GM23338 (cell line): ENCODE measurements at regions not wholly inside any gene's neighbourhood (a gene's known extent, or its start where the extent isn't known, plus 50 kb on each side); places are given as distances from the start of the nearest gene placed in this dataset.

ENCODE experiments used
- ATAC-seq: fragments of 200-7000 bp; cut with Tn5 transposase; 3 replicates; pipeline ENCODE4 v1.9.1; 2020
- DNase-seq: peaks from one replicate; pipeline ENCODE4 v3.0.0-alpha.2; 2015; ENCODE audit warnings: low spot score
- H2AFZ ChIP-seq: fragments of 200-600 bp; sonication (generic); 2 replicates; pipeline ENCODE4 v1.8.0; 2016; ENCODE audit warnings: antibody characterized with exemption, mild to moderate bottlenecking, moderate library complexity
- H3F3A ChIP-seq: fragments of 200-600 bp; sonication (generic); replicated peaks from 2 replicates; pipeline ENCODE4 v1.8.0; 2017; ENCODE audit warnings: antibody characterized with exemption, mixed run types, low read depth
- H3K27ac ChIP-seq: fragments of 200-600 bp; sonication (generic); 2 replicates; pipeline ENCODE4 v1.6.1; 2016; ENCODE audit warnings: low read depth
- H3K27me3 ChIP-seq: fragments of 200-600 bp; sonication (generic); 2 replicates; pipeline ENCODE4 v1.8.0; 2016; ENCODE audit warnings: mild to moderate bottlenecking, mixed run types, moderate library complexity; ENCODE audit not compliant: insufficient read depth
- H3K36me3 ChIP-seq: fragments of 200-600 bp; sonication (generic); 2 replicates; pipeline ENCODE4 v1.8.0; 2016; ENCODE audit warnings: mild to moderate bottlenecking; ENCODE audit not compliant: insufficient read depth
- H3K4me1 ChIP-seq: fragments of 200-600 bp; sonication (generic); 2 replicates; pipeline ENCODE4 v1.8.0; 2016; ENCODE audit warnings: mild to moderate bottlenecking, moderate library complexity; ENCODE audit not compliant: insufficient read depth
- H3K4me2 ChIP-seq: fragments of 200-600 bp; sonication (generic); 2 replicates; pipeline ENCODE4 v1.7.1; 2017; ENCODE audit warnings: mixed run types
- H3K4me3 ChIP-seq: fragments of 200-600 bp; sonication (generic); 2 replicates; pipeline ENCODE4 v1.6.1; 2016; ENCODE audit warnings: mixed run types
- H3K79me2 ChIP-seq: fragments of 200-600 bp; sonication (generic); replicated peaks from 2 replicates; pipeline ENCODE4 v1.8.0; 2017; ENCODE audit warnings: mild to moderate bottlenecking; ENCODE audit not compliant: insufficient read depth
- H3K9me2 ChIP-seq: fragments of 200-600 bp; sonication (generic); 2 replicates; pipeline ENCODE4 v1.8.0; 2017; ENCODE audit not compliant: insufficient read depth
- H4K20me1 ChIP-seq: fragments of 200-600 bp; sonication (generic); replicated peaks from 2 replicates; pipeline ENCODE4 v1.8.0; 2017; ENCODE audit warnings: mild to moderate bottlenecking; ENCODE audit not compliant: insufficient read depth
- H3K27ac Mint-ChIP-seq: 2 replicates; pipeline ENCODE4 v1.8.0; 2020; ENCODE audit warnings: inconsistent platforms, mild to moderate bottlenecking, moderate library complexity, mixed read lengths
- H3K27me3 Mint-ChIP-seq: 3 replicates; pipeline ENCODE4 v1.8.0; 2022; ENCODE audit warnings: low read depth, mild to moderate bottlenecking, moderate library complexity, mixed read lengths, inconsistent platforms; ENCODE audit not compliant: insufficient read depth, poor library complexity
- H3K36me3 Mint-ChIP-seq: 3 replicates; pipeline ENCODE4 v1.8.0; 2021; ENCODE audit warnings: low read depth, mild to moderate bottlenecking, inconsistent platforms, moderate library complexity, mixed read lengths
- H3K4me1 Mint-ChIP-seq: 3 replicates; pipeline ENCODE4 v1.8.0; 2020; ENCODE audit warnings: mild to moderate bottlenecking, inconsistent platforms, mixed read lengths
- H3K4me3 Mint-ChIP-seq: 3 replicates; pipeline ENCODE4 v1.8.0; 2021; ENCODE audit warnings: moderate library complexity, mild to moderate bottlenecking, inconsistent platforms, mixed read lengths
- H3K9me3 Mint-ChIP-seq: 3 replicates; pipeline ENCODE4 v1.8.0; 2020; ENCODE audit warnings: moderate library complexity, mild to moderate bottlenecking, inconsistent platforms, mixed read lengths
- EZH2 ChIP-seq: fragments of 200-600 bp; sonication (generic); IDR thresholded peaks from one replicate; pipeline ENCODE4 v1.8.0; 2017; ENCODE audit warnings: antibody characterized with exemption, mild to moderate bottlenecking, low read depth; ENCODE audit not compliant: unreplicated experiment
- JUNB ChIP-seq: IDR thresholded peaks from one replicate; pipeline ENCODE4 v1.6.1; 2016; ENCODE audit warnings: antibody characterized with exemption; ENCODE audit not compliant: unreplicated experiment
- NANOG ChIP-seq: IDR thresholded peaks from 2 replicates; pipeline ENCODE4 v1.6.1; 2016; ENCODE audit warnings: antibody characterized with exemption, borderline replicate concordance
- POLR2AphosphoS5 ChIP-seq: IDR thresholded peaks from 2 replicates; pipeline ENCODE4 v1.6.1; 2016; ENCODE audit warnings: antibody characterized with exemption, low read depth
- STAT1 ChIP-seq: IDR thresholded peaks from one replicate; pipeline ENCODE4 v1.6.1; 2016; ENCODE audit warnings: antibody characterized with exemption; ENCODE audit not compliant: unreplicated experiment
- ZNF331 ChIP-seq: fragments of 250-450 bp; sonication (Bioruptor Pico); IDR thresholded peaks from 2 replicates; pipeline ENCODE4 v1.5.0; 2020; ENCODE audit warnings: low read depth, mild to moderate bottlenecking, moderate library complexity
- TF ChIP-seq, protein P1 (sequence below): fragments of 250-450 bp; sonication (Bioruptor Pico); IDR thresholded peaks from 2 replicates; pipeline ENCODE4 v1.5.0; 2020; ENCODE audit warnings: mild to moderate bottlenecking, moderate library complexity
- TF ChIP-seq, protein P2 (sequence below), 2 experiments: fragments of 200-600 bp in 1 of 2; sonication (generic) in 1 of 2; conservative IDR thresholded peaks; 2 replicates each; pipeline versions ENCODE4 v1.5.1 to v1.6.1; 2016 to 2017; ENCODE audit warnings: antibody characterized with exemption in 2 of 2, low read depth in 2 of 2, mild to moderate bottlenecking in 2 of 2, moderate library complexity in 1 of 2

DNA sequence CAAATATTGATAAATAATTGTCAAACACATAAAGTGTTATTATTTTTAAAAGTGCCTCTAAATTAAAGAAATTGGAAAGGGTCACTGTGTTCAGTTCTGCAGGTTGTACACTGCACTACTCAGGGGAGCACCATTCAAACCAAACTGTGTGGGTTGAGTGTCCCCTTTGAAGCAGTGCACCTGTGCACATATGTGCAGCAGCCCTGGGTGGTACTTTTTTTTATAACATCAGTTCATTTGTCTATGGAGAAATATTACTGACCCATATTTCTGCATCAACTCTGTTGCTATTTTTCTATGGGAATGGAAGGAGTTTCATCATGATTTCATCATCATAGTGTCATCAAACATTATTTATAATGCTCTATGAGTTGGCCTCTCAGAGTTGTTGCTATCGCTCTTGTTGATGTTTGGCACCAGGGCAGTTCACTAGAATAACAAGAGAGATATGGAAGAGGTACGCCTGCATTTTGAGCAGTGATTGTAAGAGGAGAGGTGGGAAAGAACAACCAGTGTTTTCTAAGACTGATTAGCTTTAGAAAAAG, 457.6 kb downstream of the TFAP2A start (continued):
- TF ChIP-seq, protein P1, sequence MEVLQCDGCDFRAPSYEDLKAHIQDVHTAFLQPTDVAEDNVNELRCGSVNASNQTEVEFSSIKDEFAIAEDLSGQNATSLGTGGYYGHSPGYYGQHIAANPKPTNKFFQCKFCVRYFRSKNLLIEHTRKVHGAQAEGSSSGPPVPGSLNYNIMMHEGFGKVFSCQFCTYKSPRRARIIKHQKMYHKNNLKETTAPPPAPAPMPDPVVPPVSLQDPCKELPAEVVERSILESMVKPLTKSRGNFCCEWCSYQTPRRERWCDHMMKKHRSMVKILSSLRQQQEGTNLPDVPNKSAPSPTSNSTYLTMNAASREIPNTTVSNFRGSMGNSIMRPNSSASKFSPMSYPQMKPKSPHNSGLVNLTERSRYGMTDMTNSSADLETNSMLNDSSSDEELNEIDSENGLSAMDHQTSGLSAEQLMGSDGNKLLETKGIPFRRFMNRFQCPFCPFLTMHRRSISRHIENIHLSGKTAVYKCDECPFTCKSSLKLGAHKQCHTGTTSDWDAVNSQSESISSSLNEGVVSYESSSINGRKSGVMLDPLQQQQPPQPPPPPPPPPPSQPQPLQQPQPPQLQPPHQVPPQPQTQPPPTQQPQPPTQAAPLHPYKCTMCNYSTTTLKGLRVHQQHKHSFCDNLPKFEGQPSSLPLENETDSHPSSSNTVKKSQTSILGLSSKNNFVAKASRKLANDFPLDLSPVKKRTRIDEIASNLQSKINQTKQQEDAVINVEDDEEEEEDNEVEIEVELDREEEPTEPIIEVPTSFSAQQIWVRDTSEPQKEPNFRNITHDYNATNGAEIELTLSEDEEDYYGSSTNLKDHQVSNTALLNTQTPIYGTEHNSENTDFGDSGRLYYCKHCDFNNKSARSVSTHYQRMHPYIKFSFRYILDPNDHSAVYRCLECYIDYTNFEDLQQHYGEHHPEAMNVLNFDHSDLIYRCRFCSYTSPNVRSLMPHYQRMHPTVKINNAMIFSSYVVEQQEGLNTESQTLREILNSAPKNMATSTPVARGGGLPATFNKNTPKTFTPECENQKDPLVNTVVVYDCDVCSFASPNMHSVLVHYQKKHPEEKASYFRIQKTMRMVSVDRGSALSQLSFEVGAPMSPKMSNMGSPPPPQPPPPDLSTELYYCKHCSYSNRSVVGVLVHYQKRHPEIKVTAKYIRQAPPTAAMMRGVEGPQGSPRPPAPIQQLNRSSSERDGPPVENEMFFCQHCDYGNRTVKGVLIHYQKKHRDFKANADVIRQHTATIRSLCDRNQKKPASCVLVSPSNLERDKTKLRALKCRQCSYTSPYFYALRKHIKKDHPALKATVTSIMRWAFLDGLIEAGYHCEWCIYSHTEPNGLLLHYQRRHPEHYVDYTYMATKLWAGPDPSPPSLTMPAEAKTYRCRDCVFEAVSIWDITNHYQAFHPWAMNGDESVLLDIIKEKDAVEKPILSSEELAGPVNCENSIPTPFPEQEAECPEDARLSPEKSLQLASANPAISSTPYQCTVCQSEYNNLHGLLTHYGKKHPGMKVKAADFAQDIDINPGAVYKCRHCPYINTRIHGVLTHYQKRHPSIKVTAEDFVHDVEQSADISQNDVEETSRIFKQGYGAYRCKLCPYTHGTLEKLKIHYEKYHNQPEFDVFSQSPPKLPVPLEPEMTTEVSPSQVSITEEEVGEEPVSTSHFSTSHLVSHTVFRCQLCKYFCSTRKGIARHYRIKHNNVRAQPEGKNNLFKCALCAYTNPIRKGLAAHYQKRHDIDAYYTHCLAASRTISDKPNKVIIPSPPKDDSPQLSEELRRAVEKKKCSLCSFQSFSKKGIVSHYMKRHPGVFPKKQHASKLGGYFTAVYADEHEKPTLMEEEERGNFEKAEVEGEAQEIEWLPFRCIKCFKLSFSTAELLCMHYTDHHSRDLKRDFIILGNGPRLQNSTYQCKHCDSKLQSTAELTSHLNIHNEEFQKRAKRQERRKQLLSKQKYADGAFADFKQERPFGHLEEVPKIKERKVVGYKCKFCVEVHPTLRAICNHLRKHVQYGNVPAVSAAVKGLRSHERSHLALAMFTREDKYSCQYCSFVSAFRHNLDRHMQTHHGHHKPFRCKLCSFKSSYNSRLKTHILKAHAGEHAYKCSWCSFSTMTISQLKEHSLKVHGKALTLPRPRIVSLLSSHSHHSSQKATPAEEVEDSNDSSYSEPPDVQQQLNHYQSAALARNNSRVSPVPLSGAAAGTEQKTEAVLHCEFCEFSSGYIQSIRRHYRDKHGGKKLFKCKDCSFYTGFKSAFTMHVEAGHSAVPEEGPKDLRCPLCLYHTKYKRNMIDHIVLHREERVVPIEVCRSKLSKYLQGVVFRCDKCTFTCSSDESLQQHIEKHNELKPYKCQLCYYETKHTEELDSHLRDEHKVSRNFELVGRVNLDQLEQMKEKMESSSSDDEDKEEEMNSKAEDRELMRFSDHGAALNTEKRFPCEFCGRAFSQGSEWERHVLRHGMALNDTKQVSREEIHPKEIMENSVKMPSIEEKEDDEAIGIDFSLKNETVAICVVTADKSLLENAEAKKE (CRISPR knock-in tag) = no peak
- TF ChIP-seq POLR2AphosphoS5 = no peak

DNA sequence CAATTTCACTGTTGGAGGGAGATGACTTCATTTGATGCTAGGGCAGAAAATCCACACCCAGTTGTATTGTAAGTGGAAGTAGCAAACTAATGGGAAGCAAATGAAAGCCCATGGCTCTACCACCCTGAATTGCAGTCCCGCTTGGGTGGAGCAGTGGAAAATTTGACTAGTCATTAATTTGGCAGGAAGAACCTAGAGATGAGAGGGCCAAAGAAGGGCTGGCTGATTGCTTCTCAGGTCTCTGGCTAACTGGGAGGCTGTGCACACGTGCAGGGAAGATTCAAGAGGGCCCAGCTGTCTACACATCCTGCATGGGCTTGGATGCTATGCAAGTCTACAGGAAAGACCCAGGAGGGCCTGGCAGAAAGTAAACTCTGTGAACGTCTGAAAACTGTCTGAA, 466.2 kb downstream of the TFAP2A start:
- DNase-seq (no peak), ATAC-seq (no peak)
- Histone ChIP-seq H3K36me3 (no peaks in the 10 kb centered on the region), H3K27me3 (no peaks in the 10 kb centered on the region), H3K9me2 (no peaks in the 10 kb centered on the region), H3K4me2 (no peak overlapping the region), H3F3A (no peaks in the 10 kb centered on the region), H3K4me3 (no peak overlapping the region), H2AFZ (peak overlapping the region; percentile 23; the same call in 1 of the 2 replicates), H4K20me1 (no peaks in the 10 kb centered on the region), H3K79me2 (no peaks in the 10 kb centered on the region), H3K27ac (no peak overlapping the region), H3K4me1 (no peaks in the 10 kb centered on the region)
- Mint-ChIP-seq H3K27me3 (no peaks in the 10 kb centered on the region), H3K9me3 (no peaks in the 10 kb centered on the region; the same call in 2 of the 3 replicates), H3K4me3 (no peak overlapping the region), H3K4me1 (no peaks in the 10 kb centered on the region), H3K27ac (no peak overlapping the region), H3K36me3 (no peaks in the 10 kb centered on the region)
- TF ChIP-seq JUNB (no peak), POLR2AphosphoS5 (no peak), NANOG (no peak), ZNF331 (CRISPR knock-in tag) (no peak), STAT1 (no peak), EZH2 (no peak)
- TF ChIP-seq, protein P2, sequence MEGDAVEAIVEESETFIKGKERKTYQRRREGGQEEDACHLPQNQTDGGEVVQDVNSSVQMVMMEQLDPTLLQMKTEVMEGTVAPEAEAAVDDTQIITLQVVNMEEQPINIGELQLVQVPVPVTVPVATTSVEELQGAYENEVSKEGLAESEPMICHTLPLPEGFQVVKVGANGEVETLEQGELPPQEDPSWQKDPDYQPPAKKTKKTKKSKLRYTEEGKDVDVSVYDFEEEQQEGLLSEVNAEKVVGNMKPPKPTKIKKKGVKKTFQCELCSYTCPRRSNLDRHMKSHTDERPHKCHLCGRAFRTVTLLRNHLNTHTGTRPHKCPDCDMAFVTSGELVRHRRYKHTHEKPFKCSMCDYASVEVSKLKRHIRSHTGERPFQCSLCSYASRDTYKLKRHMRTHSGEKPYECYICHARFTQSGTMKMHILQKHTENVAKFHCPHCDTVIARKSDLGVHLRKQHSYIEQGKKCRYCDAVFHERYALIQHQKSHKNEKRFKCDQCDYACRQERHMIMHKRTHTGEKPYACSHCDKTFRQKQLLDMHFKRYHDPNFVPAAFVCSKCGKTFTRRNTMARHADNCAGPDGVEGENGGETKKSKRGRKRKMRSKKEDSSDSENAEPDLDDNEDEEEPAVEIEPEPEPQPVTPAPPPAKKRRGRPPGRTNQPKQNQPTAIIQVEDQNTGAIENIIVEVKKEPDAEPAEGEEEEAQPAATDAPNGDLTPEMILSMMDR (conservative IDR thresholded peaks at IDR 0.05; ENCODE audit: low read depth in 2 of 2) = no peak
- TF ChIP-seq, protein P1 (CRISPR knock-in tag) = no peak
